K562 (cell line): ENCODE measurements at regions not wholly inside any gene's neighbourhood (a gene's known extent, or its start where the extent isn't known, plus 50 kb on each side); places are given as distances from the start of the nearest gene placed in this dataset.

Experiments
- ETV1 ChIP-seq: fragments of 450-650 bp; conservative IDR thresholded peaks from 2 replicates; pipeline ENCODE4 v1.6.1; 2016; ENCODE audit warnings: missing genetic modification characterization, control low read depth, low read depth, missing compliant biosample characterization
- ZNF592 ChIP-seq: fragments of 450-650 bp; IDR thresholded peaks from 2 replicates; pipeline ENCODE4 v1.6.1; 2017; ENCODE audit warnings: antibody characterized with exemption, mild to moderate bottlenecking
- TF ChIP-seq, protein P1 (sequence below): fragments of 450-650 bp; IDR thresholded peaks from 2 replicates; pipeline ENCODE4 v1.6.1; 2018; ENCODE audit not compliant: partially characterized antibody

DNA sequence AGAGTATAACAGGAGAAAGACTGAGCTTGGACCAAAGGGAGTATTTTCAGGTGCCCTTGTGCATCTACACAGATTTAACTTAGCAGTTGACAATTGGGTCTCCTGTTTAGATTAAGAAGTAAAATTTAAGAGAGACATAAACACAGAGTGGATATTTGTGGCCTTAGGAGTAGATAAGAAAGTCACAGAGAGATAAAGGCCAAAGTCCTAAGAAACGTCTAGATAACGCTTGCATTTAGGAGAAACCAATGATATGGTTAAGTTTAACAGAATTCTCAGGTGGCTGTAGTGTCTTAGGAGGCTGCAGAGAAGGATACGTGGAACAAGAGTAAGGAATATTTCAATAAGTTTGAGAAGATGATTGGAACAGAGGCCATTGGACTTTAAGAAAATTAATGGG lies 155.0 kb upstream of the DAB2 start (continued):
- TF ChIP-seq, protein P1, sequence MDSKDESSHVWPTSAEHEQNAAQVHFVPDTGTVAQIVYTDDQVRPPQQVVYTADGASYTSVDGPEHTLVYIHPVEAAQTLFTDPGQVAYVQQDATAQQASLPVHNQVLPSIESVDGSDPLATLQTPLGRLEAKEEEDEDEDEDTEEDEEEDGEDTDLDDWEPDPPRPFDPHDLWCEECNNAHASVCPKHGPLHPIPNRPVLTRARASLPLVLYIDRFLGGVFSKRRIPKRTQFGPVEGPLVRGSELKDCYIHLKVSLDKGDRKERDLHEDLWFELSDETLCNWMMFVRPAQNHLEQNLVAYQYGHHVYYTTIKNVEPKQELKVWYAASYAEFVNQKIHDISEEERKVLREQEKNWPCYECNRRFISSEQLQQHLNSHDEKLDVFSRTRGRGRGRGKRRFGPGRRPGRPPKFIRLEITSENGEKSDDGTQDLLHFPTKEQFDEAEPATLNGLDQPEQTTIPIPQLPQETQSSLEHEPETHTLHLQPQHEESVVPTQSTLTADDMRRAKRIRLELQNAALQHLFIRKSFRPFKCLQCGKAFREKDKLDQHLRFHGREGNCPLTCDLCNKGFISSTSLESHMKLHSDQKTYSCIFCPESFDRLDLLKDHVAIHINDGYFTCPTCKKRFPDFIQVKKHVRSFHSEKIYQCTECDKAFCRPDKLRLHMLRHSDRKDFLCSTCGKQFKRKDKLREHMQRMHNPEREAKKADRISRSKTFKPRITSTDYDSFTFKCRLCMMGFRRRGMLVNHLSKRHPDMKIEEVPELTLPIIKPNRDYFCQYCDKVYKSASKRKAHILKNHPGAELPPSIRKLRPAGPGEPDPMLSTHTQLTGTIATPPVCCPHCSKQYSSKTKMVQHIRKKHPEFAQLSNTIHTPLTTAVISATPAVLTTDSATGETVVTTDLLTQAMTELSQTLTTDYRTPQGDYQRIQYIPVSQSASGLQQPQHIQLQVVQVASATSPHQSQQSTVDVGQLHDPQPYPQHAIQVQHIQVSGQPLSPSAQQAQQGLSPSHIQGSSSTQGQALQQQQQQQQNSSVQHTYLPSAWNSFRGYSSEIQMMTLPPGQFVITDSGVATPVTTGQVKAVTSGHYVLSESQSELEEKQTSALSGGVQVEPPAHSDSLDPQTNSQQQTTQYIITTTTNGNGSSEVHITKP, result no peak
- TF ChIP-seq ZNF592 (no peak), ETV1 (no peak)
